GM06990 (cell line): ENCODE measurements at regions not wholly inside any gene's neighbourhood (a gene's known extent, or its start where the extent isn't known, plus 50 kb on each side); places are given as distances from the start of the nearest gene placed in this dataset.
"Not testable (repeated sequence)": the region's sequence is repeated elsewhere in the genome, so short reads cannot be mapped to it uniquely, and the experiment has no call there.

Source experiments
- DNase-seq: peaks from one replicate; pipeline ENCODE4 v3.0.0-alpha.2; 2011; ENCODE audit not compliant: insufficient read length; ENCODE audit errors: extremely low read depth
- H3K27me3 ChIP-seq: replicated peaks from 2 replicates; pipeline ENCODE4 v1.6.0; 2011; ENCODE audit warnings: low read length; ENCODE audit not compliant: control insufficient read depth, insufficient read depth
- H3K36me3 ChIP-seq: 2 replicates; pipeline ENCODE4 v1.5.1; 2011; ENCODE audit warnings: low read length; ENCODE audit not compliant: control insufficient read depth, insufficient read depth
- H3K4me3 ChIP-seq: replicated peaks from 2 replicates; pipeline ENCODE4 v1.5.1; 2011; ENCODE audit warnings: low read depth, mild to moderate bottlenecking, control low read depth, low read length
- CTCF ChIP-seq: IDR thresholded peaks from 2 replicates; pipeline ENCODE4 v1.5.1; 2011; ENCODE audit warnings: low read length, control low read depth, mild to moderate bottlenecking, inconsistent platforms; ENCODE audit not compliant: insufficient read depth, poor library complexity, severe bottlenecking

GRCh38 chr6:137680705-137681346 lies 186.2 kb upstream of the TNFAIP3 start:
- H3K27me3 ChIP-seq = no peaks in the 10 kb centered on the region
- H3K36me3 ChIP-seq = no peaks in the 10 kb centered on the region
- no peak for TF ChIP-seq CTCF
- DNase-seq = peak; percentile 28
- H3K4me3 ChIP-seq = no peak overlapping the region

GRCh38 chr6:137681445-137682009 lies 185.5 kb upstream of the TNFAIP3 start:
- DNase-seq = no peak
- Histone ChIP-seq H3K4me3 (no peak overlapping the region), H3K27me3 (no peaks in the 10 kb centered on the region), H3K36me3 (no peaks in the 10 kb centered on the region)
- no peak for TF ChIP-seq CTCF

- DNase-seq, H3K4me3 ChIP-seq, H3K27me3 ChIP-seq, H3K36me3 ChIP-seq: not testable (repeated sequence)
Measured at GRCh38 chr6:137682658-137683057, 184.4 kb upstream of the TNFAIP3 start.

- no peaks in the 10 kb centered on the region for H3K27me3 ChIP-seq
- no peak for TF ChIP-seq CTCF
- no peak for DNase-seq
- H3K4me3 ChIP-seq = no peak overlapping the region
- no peaks in the 10 kb centered on the region for H3K36me3 ChIP-seq
Measured at GRCh38 chr6:137683916-137684315, 183.1 kb upstream of the TNFAIP3 start.

- no peak for DNase-seq
- H3K4me3 ChIP-seq = no peak overlapping the region
- no peaks in the 10 kb centered on the region for H3K36me3 ChIP-seq
- no peak for TF ChIP-seq CTCF
- no peaks in the 10 kb centered on the region for H3K27me3 ChIP-seq
Measured at GRCh38 chr6:137685798-137686375, 181.2 kb upstream of the TNFAIP3 start.

GRCh38 chr6:137687818-137688217 lies 179.2 kb upstream of the TNFAIP3 start:
- Histone ChIP-seq H3K27me3 (no peaks in the 10 kb centered on the region), H3K36me3 (no peaks in the 10 kb centered on the region), H3K4me3 (no peak overlapping the region)
- TF ChIP-seq CTCF = no peak
- no peak for DNase-seq
